Right lung (tissue), 2 donors: ENCODE measurements at regions not wholly inside any gene's neighbourhood (a gene's known extent, or its start where the extent isn't known, plus 50 kb on each side); places are given as distances from the start of the nearest gene placed in this dataset.

Experiments
- DNase-seq, 2 donors: peaks; one replicate each; pipeline ENCODE4 v3.0.0-alpha.2; 2013

DNA sequence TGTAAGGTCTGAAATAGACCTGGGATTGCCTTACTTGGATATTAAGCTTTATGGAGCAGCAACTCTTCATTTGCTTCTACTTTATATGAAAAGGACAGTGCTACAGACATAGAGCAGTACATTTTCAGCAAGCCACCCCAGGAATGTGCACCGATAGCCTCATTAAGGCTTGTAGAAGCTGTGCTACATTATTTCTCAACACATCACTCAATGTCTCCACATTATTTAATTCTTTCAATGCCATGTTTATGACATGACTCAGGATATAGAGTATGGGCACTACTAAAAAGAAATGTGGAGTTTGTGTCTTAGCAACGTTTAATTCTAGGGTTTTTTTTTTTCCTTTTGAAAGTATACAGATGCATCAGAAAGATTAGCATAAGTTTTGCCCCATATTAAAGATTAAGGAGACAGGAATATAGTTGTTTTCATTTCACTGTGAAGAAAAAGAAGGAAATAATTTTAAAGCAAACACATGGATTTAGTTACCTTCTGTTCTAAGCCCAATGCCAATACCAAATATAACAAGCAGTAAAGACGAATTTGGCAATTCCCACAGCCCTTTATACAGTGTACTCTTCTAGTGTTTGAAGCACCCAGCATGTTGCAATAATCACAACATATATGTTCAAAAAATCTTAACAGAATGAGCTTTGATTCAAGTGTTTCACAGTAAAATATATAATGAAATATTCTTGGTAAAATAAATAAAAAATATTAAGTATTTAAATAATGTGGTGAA is 2140.1 kb upstream of the AGA start:
- DNase-seq, result no peak

- no peak for DNase-seq
Observed at GRCh38 chr4:179583221-179583620, 2141.0 kb upstream of the AGA start.

- no peak for DNase-seq
Observed at GRCh38 chr4:179584101-179584500, 2141.9 kb upstream of the AGA start.

DNA sequence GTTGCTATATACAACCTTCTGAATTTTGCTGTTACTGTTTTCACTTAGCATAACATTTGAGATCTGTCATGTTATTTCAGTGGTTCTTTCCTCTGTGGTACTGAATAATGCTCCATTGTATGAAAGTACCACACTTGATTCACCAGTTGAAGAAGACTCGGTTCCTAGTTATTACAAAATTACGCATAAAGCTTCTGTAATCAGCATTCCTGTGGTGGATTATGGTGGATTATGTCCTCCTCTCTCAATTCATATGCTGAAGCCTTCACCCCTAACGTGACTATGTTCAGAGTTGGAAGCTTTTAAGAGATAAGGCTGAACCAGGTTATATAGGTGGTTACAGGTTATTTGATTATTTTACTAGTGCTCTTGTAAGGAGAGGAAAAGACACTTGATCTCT is 2143.5 kb upstream of the AGA start:
- DNase-seq, result no peak

DNA sequence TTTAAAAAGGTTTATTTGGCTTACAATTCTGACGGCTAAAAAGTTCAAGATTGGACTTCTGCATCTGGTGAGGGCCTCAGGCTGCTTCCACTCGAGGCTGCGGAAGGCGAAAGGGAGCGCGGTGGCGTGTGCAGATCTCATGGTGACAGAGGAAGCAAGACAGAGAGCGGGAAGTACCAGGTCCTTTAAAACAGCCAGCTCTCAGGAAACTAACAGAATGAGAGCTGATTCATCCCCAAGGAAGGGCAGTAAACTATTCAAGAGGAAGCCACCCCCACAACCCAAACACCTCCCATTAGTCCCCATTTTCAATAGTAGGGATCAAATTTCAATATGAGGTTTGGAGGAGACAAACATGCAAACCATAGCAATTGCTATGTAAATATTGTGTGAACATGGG is 2144.2 kb upstream of the AGA start:
- DNase-seq, result no peak

- no peak for DNase-seq
Observed at GRCh38 chr4:179595671-179596410, 2153.6 kb upstream of the AGA start.

DNA sequence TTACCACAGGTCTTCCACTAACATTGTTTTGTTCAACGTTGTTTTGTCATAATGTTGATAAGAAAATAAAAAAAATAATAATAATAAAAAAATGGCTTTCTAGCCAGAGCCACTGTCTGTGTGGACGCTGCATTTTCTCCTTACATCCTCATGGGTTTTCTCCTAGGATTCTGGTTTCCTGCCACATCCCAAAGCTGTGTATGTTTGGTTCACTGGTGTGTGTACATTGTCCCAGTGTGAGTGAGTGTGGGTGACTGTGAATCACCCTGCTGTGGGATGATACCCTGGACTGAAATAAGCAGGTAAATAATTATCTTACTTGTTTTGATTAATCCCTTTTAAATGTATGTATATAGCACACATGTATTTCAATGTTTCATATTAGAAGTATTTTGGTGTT is 2154.4 kb upstream of the AGA start:
- no peak for DNase-seq

GRCh38 chr4:179597301-179597700 is 2155.1 kb upstream of the AGA start:
- no peak for DNase-seq

DNA sequence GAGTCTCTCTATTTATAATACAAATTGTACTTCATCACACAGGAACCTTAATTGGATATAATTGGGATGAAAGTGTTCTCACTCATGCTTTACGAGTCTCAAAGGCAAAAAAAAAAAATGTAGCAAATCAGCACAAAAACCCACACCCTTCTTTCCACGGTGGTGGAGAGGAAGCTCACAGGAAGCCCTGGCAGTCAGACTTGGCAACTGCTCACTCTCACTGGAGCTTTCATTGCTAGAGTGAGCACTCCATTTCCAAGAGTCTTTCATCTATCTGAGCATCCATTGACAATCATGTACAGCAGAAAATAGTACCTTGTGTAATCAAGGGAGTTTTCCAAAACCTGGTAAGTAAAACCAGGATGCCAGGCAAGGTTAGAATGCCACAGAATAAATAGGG is 2159.4 kb upstream of the AGA start:
- DNase-seq, result no peak

GRCh38 chr4:179605196-179605595 is 2163.0 kb upstream of the AGA start:
- no peak for DNase-seq

- DNase-seq, result no peak
Observed at GRCh38 chr4:179607003-179607402, 2164.8 kb upstream of the AGA start.

DNA sequence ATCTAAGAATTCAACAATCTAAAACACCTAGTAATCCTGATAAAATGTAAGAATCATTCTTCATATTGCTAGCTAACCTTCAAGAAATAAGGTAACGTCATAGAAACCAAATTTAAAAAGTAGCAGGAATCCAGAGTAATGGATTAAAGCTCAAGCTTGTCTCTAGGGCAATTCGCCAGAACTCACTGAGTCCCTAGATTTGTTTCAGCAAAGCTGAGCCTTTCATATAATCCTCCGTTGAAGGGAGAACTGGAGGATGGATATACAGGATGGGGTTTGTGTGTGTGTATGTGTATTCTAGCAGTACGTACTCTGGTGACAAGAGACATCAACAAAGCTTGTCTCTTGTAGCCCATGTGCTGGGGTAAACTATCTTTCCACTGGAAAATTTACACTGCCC is 2173.5 kb upstream of the AGA start:
- DNase-seq, result no peak

DNA sequence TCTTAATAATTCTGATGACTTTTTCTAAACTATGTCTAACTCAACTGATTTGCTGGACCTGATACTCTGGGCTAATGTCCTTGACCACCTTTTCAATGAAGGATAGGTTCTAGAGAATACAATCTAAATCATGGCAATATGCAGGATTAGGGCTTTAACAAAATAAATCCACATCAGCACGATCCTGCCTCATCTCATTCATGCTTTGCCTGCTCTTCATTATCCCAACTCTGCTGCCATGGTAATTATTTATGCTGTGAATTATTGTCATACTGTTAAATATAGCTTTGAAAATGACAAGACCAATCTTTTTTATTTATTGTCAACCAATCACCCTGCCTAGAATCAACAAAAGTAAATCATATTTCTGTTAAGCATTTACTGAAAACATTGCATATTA is 2176.7 kb upstream of the AGA start:
- DNase-seq, result no peak

GRCh38 chr4:179624768-179625181 is 2182.5 kb upstream of the AGA start:
- no peak for DNase-seq

DNA sequence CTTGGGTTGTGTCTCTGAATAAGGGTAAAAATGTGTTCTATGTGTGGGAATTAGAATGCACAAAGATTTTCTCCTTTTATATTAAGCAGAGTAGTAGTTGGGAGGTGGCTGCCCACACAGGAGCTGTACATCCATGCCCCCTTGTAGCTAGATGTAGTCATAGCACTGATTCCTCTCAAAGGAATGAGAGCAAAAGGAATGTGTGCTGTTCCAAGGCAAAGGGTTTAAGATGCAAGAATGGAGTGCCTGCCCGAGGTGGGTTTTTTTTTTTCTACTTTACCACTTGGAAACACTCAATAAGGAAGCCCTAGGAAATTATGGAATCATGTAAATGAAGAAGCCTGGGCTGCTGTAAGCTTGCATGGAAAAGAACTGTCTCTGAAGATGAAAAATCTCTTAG is 2183.2 kb upstream of the AGA start:
- DNase-seq, result no peak

DNA sequence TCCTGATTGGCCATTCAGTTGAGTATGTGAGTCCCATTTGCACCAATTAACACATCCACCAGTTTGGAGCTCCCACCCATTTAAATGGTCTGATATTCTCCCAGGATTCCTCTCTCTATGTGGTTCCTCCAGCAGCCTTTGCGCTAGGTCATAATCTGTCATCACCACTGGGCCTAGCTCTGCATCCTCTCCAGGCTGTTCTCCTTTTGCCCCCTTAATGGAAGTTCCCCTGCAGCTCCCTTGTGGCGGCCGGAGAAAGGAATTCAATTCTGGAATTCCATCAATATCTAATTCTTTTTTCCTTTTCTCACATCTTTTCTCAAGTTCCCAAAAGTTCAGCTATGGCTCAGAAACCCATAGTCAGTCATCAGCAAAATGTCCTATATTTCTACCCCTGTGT is 2184.4 kb upstream of the AGA start:
- DNase-seq, result no peak

DNA sequence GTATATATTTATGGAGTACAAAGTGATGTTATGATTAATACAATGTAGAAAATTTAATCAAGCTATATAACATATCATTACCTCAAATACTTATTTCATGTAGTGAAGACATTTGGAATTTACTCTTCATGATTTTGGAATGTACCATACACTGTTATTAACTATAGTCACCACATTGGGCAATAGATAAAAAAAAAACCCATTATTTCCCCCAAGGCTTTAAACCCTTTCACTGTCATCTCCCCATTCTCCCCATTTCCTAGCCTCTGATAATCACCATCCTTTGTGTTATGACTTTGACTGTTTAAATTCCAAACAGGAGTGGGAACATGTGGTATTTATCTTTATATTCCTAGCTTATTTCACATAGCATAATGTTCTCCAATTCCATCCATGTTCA is 2189.1 kb upstream of the AGA start:
- no peak for DNase-seq

DNA sequence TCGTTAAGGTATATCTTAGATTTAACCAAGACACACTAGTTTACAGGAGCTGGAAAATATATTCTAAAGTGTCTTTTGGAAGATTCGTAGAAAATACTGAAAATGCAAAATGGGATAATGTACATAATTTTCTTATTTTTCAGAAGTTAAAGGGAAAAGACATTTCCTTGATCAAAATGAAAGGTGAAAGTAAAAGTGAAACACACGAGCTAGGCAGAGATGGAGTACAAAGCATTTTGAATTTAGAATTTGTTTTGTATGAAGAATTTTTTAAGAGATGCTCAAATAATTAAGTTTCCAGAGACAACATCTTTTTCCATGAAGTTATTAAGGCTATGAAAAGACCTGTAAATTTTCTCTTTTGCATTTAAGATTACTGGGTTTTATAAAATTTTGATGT is 2192.6 kb upstream of the AGA start:
- DNase-seq, result no peak

GRCh38 chr4:179662522-179662921 is 2220.3 kb upstream of the AGA start:
- DNase-seq, result no peak

DNA sequence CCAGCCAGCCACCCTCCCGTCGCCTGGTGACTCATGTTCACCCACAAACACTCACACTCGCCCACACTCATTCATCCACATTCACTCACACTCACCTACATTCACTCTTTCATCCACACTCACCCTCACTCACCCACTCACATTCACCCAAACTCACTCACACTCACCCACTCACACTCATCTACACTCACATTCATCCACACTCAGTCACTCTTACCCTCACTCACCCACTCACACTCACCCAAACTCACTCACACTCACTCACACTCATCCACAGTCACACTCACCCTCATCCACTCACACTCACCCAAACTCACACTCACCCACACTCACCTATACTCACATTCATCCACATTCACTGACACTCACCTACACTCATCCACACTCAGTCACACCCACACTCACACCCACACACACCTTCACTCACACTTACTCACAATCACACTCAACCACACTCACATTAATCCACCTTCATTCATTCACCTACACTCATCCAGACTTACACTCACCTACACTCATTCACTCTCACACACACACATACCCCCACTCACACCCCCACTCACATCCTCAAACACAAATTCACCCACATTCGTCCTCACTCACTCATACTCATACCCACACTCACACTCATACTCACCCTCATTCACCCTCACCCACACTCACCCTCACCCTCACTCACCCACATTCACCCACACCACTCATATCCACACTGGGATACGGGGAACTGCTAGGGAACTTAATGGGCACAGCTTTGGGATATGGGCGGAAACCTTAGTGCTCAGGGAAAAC is 2221.6 kb upstream of the AGA start:
- DNase-seq, result no peak

DNA sequence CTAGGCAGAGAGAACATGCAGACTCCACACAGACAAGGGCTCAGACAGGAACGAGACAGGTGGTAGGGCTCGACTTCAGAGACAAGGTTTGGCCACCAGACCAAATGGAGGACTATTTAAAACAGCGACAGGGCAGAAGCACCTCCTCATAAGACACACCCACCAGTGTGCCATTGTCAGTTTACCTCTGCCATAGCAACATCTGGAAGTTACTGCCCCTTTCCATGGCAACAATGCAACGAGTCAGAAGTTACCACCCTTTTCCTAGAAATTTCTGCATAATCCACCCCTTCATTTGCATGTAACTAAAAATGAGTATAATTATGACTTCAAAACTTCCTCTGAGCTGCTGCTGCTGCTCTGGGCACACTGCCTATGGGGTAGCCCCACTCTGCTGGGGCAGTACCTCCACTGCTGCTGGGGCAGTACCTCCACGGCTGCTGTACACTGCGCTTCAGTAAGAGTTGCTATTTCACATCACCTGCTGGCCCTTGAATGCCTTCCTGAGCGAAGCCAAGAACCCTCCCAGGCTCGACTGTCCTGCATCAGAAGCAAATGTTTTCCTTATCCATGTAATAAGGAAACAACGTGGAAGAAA is 2222.3 kb upstream of the AGA start:
- DNase-seq, result no peak

- DNase-seq, result no peak
Observed at GRCh38 chr4:179666226-179666625, 2224.0 kb upstream of the AGA start.

DNA sequence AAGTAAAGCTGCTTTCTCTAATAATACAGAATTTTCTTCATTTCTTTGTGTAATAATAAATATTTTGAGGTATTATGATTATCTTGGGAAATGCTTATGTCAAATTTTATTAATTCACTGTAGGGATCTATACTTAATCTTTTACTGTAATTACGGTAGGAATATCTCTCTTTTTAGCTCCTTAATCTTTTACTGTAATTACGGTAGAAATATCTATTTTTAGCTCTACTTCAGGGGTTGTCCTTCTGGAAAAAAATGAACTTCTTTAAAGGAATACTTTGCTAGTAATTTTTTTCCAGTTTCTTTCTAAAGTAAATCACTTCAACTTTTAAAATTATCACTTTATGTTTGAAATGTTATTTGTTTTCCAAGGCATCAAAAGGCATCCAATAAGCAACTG is 2229.4 kb upstream of the AGA start:
- DNase-seq, result no peak
